OCI-LY1 (cell line): ENCODE measurements at regions not wholly inside any gene's neighbourhood (a gene's known extent, or its start where the extent isn't known, plus 50 kb on each side); places are given as distances from the start of the nearest gene placed in this dataset.

Experiments
- H2AFZ ChIP-seq: fragments of 200-600 bp; sonication (generic), shearing (Covaris generic); 2 replicates; pipeline ENCODE4 v1.6.0; 2014; ENCODE audit warnings: antibody characterized with exemption, mild to moderate bottlenecking, low read length
- H3F3A ChIP-seq: fragments of 200-600 bp; sonication (generic), shearing (Covaris generic); 2 replicates; pipeline ENCODE4 v1.6.0; 2014; ENCODE audit warnings: mild to moderate bottlenecking, antibody characterized with exemption, low read length, moderate library complexity; ENCODE audit not compliant: insufficient read depth
- H3K27ac ChIP-seq: fragments of 200-600 bp; sonication (generic); 2 replicates; pipeline ENCODE4 v1.5.1; 2014; ENCODE audit warnings: low read length, mixed run types, mild to moderate bottlenecking, low read depth; ENCODE audit not compliant: poor library complexity, severe bottlenecking
- H3K27me3 ChIP-seq: fragments of 200-600 bp; sonication (generic); 2 replicates; pipeline ENCODE4 v1.6.0; 2014; ENCODE audit warnings: antibody characterized with exemption, mild to moderate bottlenecking, low read length, moderate library complexity; ENCODE audit not compliant: insufficient read depth
- H3K36me3 ChIP-seq: fragments of 200-600 bp; sonication (generic); 2 replicates; pipeline ENCODE4 v1.6.1; 2014; ENCODE audit warnings: mild to moderate bottlenecking, antibody characterized with exemption, low read length, moderate library complexity, mixed read lengths; ENCODE audit not compliant: insufficient read depth
- H3K4me1 ChIP-seq: fragments of 200-600 bp; sonication (generic); 2 replicates; pipeline ENCODE4 v1.5.1; 2014; ENCODE audit warnings: mild to moderate bottlenecking, low read length, moderate library complexity; ENCODE audit not compliant: insufficient read depth, severe bottlenecking
- H3K4me2 ChIP-seq: fragments of 200-600 bp; sonication (generic), shearing (Covaris generic); 2 replicates; pipeline ENCODE4 v1.6.1; 2014; ENCODE audit warnings: low read length
- H3K4me3 ChIP-seq: fragments of 200-600 bp; sonication (generic); 2 replicates; pipeline ENCODE4 v1.5.1; 2014; ENCODE audit warnings: low read length, low read depth, mild to moderate bottlenecking, mixed read lengths; ENCODE audit not compliant: poor library complexity, severe bottlenecking
- H3K79me2 ChIP-seq: fragments of 200-600 bp; shearing (Covaris generic); 2 replicates; pipeline ENCODE4 v1.6.1; 2016; ENCODE audit warnings: mixed run types, low read length, mixed read lengths; ENCODE audit not compliant: insufficient read depth
- H3K9ac ChIP-seq: fragments of 200-600 bp; sonication (generic), shearing (Covaris generic); 2 replicates; pipeline ENCODE4 v1.6.1; 2014; ENCODE audit warnings: mild to moderate bottlenecking, low read length, mixed read lengths
- H3K9me2 ChIP-seq: fragments of 200-600 bp; sonication (generic), shearing (Covaris generic); 2 replicates; pipeline ENCODE4 v1.6.1; 2014; ENCODE audit warnings: low read depth, mild to moderate bottlenecking, low read length, mixed read lengths
- H3K9me3 ChIP-seq: fragments of 200-600 bp; shearing (Covaris generic); 2 replicates; pipeline ENCODE4 v1.6.1; 2014; ENCODE audit warnings: low read length, mixed read lengths
- H4K20me1 ChIP-seq: fragments of 200-600 bp; sonication (generic), shearing (Covaris generic); 2 replicates; pipeline ENCODE4 v1.6.0; 2016; ENCODE audit warnings: mild to moderate bottlenecking, low read length; ENCODE audit not compliant: insufficient read depth
- CTCF ChIP-seq: fragments of 200-600 bp; sonication (generic), shearing (Covaris generic); IDR thresholded peaks from 2 replicates; pipeline ENCODE4 v1.5.1; 2017; ENCODE audit warnings: mild to moderate bottlenecking, antibody characterized with exemption, low read length, moderate library complexity, mixed read lengths
- EZH2 ChIP-seq: fragments of 200-600 bp; sonication (generic), shearing (Covaris generic); IDR thresholded peaks from 2 replicates; pipeline ENCODE4 v1.8.0; 2017; ENCODE audit warnings: borderline replicate concordance, mixed run types, mild to moderate bottlenecking, antibody characterized with exemption, low read length, moderate library complexity, mixed read lengths

GRCh38 chr10:131820626-131821025 lies 80.2 kb upstream of the PPP2R2D start:
- no peak overlapping the region for H2AFZ ChIP-seq
- H3K4me3 ChIP-seq = no peak overlapping the region
- no peak overlapping the region for H3K4me2 ChIP-seq
- H3F3A ChIP-seq = no peaks in the 10 kb centered on the region
- H3K9ac ChIP-seq = no peak overlapping the region
- no peaks in the 10 kb centered on the region for H4K20me1 ChIP-seq
- no peaks in the 10 kb centered on the region for H3K79me2 ChIP-seq
- no peaks in the 10 kb centered on the region for H3K9me3 ChIP-seq
- no peak overlapping the region for H3K27ac ChIP-seq
- H3K4me1 ChIP-seq = no peaks in the 10 kb centered on the region
- H3K9me2 ChIP-seq = no peaks in the 10 kb centered on the region
- H3K27me3 ChIP-seq = no peaks in the 10 kb centered on the region
- H3K36me3 ChIP-seq = no peaks in the 10 kb centered on the region
- no peak for TF ChIP-seq EZH2
- TF ChIP-seq CTCF = no peak

- no peak overlapping the region for H2AFZ ChIP-seq
- no peaks in the 10 kb centered on the region for H3F3A ChIP-seq
- H3K79me2 ChIP-seq = no peaks in the 10 kb centered on the region
- no peak overlapping the region for H3K4me2 ChIP-seq
- no peaks in the 10 kb centered on the region for H3K27me3 ChIP-seq
- H3K4me1 ChIP-seq = no peaks in the 10 kb centered on the region
- no peak overlapping the region for H3K9ac ChIP-seq
- no peaks in the 10 kb centered on the region for H3K36me3 ChIP-seq
- H3K9me3 ChIP-seq = no peaks in the 10 kb centered on the region
- H3K9me2 ChIP-seq = no peaks in the 10 kb centered on the region
- TF ChIP-seq EZH2 (no peak), CTCF (no peak)
- no peak overlapping the region for H3K27ac ChIP-seq
- H4K20me1 ChIP-seq = no peaks in the 10 kb centered on the region
- H3K4me3 ChIP-seq = no peak overlapping the region
These were observed 79.3 kb upstream of the PPP2R2D start for GRCh38 chr10:131821378-131822012.

DNA sequence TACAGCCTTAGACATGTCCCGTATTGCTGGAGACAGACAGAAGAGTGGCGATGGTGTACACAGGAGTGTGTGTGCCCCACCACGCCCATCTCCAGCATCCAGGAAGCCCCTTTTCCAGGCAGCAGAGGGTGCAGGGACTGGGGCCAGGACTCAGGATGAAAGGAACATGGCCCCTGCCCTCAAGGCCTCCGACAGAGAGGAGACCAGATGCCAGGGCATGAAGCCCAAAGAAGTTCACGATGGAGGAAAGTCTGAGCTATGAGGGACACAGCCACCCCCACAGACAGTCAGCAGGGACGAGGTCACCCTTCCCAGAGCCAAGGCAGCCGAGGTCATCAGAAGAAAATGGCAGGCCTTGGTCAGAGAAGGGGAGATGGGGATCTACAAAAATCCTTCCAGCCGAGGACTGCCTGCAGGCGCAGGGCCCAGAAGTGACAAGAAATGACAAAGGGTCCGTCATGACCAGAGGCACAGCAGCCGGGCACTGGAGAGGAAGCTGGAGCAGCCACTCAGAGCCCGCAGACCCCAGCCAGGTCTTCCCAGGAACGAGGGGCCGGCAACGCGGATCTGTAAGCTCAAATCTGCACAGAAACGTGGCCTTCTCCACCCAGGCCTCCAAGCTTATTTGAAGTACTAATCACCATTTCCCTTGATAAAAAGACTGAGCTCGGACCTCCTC lies 78.7 kb upstream of the PPP2R2D start:
- H4K20me1 ChIP-seq = no peaks in the 10 kb centered on the region

More for the DNA sequence above, 78.7 kb upstream of the PPP2R2D start:
- no peak overlapping the region for H3K4me3 ChIP-seq
- H3K9me2 ChIP-seq = no peaks in the 10 kb centered on the region
- no peak overlapping the region for H3K9ac ChIP-seq
- no peak for TF ChIP-seq CTCF
- no peaks in the 10 kb centered on the region for H3K27me3 ChIP-seq
- no peak overlapping the region for H3K4me2 ChIP-seq
- no peak overlapping the region for H3K27ac ChIP-seq
- H3K36me3 ChIP-seq = no peaks in the 10 kb centered on the region
- H2AFZ ChIP-seq = no peak overlapping the region
- no peaks in the 10 kb centered on the region for H3K9me3 ChIP-seq
- no peaks in the 10 kb centered on the region for H3F3A ChIP-seq
- no peaks in the 10 kb centered on the region for H3K4me1 ChIP-seq
- H3K79me2 ChIP-seq = no peaks in the 10 kb centered on the region
